GM21528 (cell line): ENCODE measurements at regions not wholly inside any gene's neighbourhood (a gene's known extent, or its start where the extent isn't known, plus 50 kb on each side); places are given as distances from the start of the nearest gene placed in this dataset.
"Not testable (repeated sequence)": the region's sequence is repeated elsewhere in the genome, so short reads cannot be mapped to it uniquely, and the experiment has no call there.

Source experiments
- ATAC-seq: cut with Tn5 transposase; IDR thresholded peaks from one replicate; pipeline ENCODE4 v1.9.1; 2021; ENCODE audit warnings: mild to moderate bottlenecking, moderate library complexity; ENCODE audit not compliant: unreplicated experiment, low FRiP score

DNA sequence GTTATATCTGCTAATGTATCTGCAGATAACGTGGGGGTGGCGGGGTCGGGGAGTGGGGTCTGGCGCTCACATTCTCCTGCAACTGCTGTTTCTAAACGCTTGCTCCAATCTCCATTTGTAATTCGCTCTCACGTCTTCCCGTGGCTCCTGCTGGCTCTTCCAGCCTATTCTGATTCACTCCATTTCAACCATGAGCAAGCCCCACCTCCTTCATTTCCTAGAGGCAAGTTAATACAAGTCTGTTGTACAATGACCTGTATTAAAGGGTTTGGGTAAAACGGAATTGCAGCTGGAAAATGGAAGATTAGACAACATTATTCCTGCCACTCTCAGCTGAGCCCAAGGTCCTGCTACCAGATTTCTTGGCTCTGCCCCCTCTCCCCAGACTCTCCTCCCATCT, 132.3 kb downstream of the CSNK2A3 start:
- ATAC-seq: no peak

GRCh38 chr11:11218629-11218986, 134.4 kb downstream of the CSNK2A3 start:
- ATAC-seq: no peak

DNA sequence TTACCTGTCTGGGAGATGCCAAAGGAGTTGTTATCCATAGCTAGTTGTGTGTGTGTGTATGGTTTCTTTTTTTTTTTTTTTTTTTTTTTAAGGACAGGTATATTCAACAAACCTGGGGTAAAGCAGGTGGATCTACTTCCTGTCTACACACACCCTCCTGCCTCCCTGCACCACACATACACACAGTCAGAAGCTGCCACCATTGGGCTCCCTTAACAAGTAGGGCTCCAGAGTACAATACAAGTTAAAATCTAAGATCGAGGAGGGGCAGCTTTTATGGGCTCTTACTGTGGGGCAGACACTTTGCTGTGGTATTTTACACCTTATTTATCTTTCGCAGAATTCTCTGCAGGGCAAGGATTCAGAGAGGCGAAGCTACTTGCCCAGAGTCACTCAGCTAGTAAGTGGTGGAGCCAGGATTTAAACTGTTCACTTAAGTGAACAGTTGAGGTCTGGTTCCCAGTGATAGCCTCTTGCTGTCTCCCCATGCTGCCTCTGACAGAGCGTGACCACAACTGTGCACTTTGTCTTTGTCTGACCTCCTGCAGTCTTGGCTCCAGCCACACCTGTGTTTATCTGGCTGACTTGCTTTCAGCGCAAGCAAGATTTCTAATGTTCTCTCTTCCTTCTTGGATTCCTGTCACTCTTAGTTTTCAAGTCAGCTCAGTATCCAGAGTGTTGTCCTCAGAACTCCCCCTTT, 135.0 kb downstream of the CSNK2A3 start:
- no peak for ATAC-seq

- ATAC-seq: no peak
Observed at GRCh38 chr11:11217289-11217928, 135.6 kb downstream of the CSNK2A3 start.

DNA sequence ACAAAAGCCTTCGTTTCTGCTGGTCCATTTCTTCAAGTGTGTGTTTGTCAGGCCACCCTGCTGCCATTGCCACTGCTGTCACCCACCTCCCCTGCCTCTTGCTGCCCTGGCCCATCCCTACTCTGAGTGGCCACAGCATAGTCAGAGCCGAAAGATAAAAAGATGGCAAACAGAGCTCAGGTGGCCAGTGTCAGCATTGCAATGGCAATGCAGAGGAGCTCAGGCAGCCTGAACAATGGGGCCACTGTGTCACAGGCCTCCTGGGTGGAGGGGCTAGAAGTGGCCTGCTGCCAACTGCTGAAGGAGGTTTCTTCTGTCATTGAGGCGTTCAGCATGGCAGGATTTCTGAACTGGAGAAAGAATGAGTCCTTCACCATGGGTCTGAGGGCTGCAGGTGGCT, 137.1 kb downstream of the CSNK2A3 start:
- ATAC-seq: no peak

GRCh38 chr11:11215058-11215815, 137.8 kb downstream of the CSNK2A3 start:
- no peak for ATAC-seq

DNA sequence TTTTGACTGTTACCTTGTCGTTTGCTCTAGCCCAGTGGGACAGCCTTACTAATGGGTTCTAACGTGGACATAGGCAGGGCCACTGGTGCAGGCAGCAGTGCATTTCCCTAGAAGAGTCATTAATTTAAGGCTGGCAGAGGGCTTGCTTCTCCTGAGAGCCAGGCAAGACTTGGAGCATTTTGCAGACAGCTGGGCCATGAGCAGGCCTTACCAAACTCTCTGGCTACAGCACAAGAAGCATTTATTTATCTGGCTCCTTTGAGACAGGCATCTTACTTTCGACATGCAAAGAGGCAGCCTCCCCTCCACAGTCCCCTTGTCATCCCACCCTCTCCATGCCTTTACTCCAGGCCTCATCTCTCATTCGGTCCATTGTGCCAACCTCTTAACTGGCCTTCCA, 139.9 kb downstream of the CSNK2A3 start:
- no peak for ATAC-seq

GRCh38 chr11:11211888-11212287, 141.2 kb downstream of the CSNK2A3 start:
- no peak for ATAC-seq

DNA sequence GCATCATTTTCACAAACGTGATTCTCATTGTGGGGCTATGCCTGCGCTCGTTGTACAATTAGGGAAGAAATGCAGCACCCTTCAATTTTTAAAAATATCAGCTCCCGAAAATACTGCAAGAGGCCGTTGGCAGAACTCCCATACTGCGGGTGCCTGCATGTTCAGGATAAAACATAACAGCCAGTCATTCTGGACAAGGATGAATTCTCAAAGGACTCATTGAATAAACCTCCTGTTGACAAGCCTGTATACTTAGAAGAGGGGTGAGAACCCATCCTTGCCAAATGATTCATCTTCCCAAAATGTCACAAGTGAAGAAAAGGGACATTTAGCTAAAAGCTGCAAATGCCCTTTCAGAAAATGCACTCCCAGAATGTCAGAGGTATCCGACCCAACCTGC, 141.9 kb downstream of the CSNK2A3 start:
- ATAC-seq: no peak

- ATAC-seq: no peak
Observed at GRCh38 chr11:11210446-11210845, 142.6 kb downstream of the CSNK2A3 start.

DNA sequence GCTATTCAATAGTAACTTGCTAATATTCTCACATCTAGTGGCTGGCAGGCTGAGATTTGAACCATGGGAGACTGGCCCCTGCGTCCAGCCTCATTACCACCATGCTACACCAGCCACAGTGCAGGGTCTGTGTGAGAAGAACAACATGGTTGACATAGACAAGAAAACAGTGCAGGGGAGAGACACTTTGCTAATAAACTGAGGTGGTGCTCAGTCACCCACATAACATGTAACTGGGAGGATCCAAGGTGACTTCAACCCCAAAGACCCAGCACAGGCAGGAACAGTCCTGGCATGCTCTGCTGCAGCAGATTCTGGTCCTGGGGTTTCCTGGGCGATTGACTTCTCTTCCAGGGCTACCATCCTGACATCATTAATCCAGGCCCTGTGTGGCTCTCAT, 143.1 kb downstream of the CSNK2A3 start:
- no peak for ATAC-seq

DNA sequence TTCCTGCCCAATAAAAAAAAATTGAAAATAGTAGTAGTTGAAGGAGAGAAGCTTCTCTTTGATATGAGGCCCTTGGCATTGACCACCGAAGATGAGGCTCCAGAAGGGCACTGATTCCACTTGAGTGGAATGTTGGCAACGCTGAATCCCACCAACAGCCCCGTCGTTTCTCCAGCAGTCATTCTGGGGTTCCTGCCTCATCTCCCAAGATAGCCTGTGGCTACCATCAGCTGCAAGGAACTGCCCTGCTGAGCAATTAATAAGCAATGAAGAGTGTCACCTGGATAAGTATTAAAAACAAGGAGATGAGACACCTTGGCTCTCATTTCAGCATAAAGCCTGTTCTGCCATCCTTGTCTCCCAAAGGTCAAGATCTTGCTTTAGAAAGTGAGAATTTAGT, 144.1 kb downstream of the CSNK2A3 start:
- no peak for ATAC-seq

DNA sequence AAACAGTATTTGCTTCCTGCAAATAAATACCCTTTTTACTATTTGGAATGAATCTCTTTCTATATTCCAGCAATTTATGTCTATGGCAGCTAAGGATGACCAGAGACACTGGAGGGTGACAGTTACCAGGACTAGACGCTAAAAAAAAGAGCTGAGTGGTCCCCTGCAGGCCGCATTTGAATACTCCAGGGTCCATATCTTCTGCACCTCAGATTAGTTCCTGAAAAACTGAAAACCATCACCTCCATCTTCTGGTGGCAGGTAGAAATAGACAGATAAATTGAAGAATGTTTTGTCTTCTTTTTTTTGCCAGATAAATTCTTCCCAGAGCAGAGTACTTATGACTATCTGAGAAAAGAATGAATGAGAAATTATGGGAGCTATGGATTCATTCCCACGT, 145.6 kb downstream of the CSNK2A3 start:
- ATAC-seq: no peak

GRCh38 chr11:11206484-11206883, 146.6 kb downstream of the CSNK2A3 start:
- ATAC-seq: no peak

GRCh38 chr11:11202885-11203284, 150.2 kb downstream of the CSNK2A3 start:
- ATAC-seq: no peak

GRCh38 chr11:11201302-11201701, 151.7 kb downstream of the CSNK2A3 start:
- not testable (repeated sequence) for ATAC-seq

GRCh38 chr11:11192541-11192940, 160.5 kb downstream of the CSNK2A3 start:
- no peak for ATAC-seq

DNA sequence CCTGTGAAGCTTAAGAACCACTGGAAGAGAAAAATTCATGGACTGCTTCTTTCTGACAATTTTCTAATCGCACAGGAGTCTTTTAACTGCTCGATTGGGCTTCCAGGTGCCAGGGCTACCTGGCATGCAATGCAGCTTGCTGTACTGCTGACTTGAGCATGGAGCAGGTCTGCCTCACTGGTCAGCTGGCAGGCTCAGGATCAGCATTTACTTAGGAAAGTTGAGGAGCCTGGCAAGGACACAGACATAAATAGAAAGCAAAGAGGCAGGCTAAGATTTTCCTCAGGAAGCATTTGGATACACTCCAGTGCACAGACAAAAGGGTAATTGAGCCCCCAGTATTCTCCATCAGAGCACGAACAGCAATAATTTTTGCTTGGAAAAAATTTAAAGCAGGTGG, 163.5 kb downstream of the CSNK2A3 start:
- no peak for ATAC-seq

GRCh38 chr11:11186249-11186648, 166.8 kb downstream of the CSNK2A3 start:
- ATAC-seq: no peak

DNA sequence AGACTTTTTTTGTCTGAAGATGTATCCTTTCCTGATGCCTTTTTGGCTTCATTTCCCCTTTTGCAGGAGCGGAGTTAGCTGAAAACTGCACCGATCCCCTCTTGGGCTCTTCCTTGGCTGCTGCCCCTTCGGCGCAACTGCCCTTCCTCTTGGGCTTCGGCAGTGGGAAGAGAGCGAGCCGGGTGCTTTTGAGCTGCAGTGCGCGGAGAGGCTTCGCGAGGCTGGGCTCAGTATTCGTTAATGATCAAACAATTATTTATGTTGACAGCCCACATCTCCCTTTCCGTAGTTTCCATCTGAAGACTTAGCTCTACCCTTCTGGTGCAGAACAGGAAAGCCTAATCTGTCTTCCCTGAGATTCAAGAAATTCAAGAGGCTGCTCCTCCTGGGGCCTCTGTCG, 170.8 kb downstream of the CSNK2A3 start:
- ATAC-seq: no peak

DNA sequence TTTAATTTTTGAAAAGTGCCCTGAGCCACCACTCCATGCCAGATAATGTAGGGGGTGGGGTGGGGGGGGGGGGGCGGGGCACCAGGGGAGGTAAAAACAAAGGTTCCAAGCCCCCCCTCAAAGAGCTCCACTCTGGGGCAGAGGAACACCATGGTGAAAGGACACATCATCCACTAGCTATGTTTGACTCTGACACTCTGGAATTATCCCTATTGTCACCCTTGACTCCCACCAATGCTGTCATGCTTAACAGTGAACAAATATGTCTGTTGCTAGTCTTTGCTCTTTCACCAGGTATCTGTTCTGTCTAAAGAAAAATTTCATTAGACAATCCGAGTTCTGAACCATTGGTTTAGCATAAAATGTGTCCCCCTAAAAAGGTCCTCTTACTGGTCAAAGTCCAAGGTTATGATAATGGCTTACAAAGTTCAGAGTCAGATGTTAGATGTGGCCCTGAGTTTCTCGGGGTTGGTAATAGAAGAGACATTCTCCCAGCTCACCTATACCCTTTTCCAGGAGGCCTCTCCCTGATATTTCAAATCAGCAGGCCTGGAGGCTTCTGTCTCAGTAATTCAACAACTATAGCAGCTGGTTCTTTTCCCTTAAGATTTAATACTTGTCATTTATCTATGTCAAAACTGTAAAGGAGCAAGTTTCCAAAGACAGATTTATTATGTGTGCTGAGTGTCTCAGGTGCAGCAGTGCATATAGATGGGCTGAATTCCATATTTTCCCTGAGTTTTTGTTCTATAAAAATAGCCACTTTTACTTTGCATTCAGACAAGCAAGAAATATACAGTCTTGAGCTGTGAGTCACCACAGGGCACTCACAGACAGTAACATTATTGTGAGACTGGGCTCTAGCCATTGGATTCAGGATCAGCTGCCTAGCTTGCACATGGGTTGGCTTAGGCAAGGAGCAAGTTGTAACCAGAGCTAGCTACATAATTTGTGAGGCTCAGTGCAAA, 174.1 kb downstream of the CSNK2A3 start:
- no peak for ATAC-seq
